Fibroblast of villous mesenchyme (primary cell): ENCODE measurements at regions not wholly inside any gene's neighbourhood (a gene's known extent, or its start where the extent isn't known, plus 50 kb on each side); places are given as distances from the start of the nearest gene placed in this dataset.

Experiments used
- DNase-seq: peaks from one replicate; pipeline ENCODE4 v3.0.0-alpha.2; 2010; ENCODE audit warnings: low read depth
- H3K4me3 ChIP-seq: 2 replicates; pipeline ENCODE4 v1.5.1; 2011; ENCODE audit warnings: low read depth, mild to moderate bottlenecking, low read length
- CTCF ChIP-seq: IDR thresholded peaks from 2 replicates; pipeline ENCODE4 v1.5.1; 2012; ENCODE audit warnings: low read depth, mild to moderate bottlenecking, low read length; ENCODE audit not compliant: insufficient read depth

GRCh38 chr3:18279226-18279737 is 145.9 kb downstream of the SATB1 start:
- H3K4me3 ChIP-seq = no peak overlapping the region
- no peak for DNase-seq
- TF ChIP-seq CTCF = no peak

GRCh38 chr3:18264853-18265252 is 160.3 kb downstream of the SATB1 start:
- no peak overlapping the region for H3K4me3 ChIP-seq
- no peak for TF ChIP-seq CTCF
- DNase-seq = no peak

- TF ChIP-seq CTCF = no peak
- no peak for DNase-seq
- H3K4me3 ChIP-seq = no peak overlapping the region
These were observed 160.8 kb downstream of the SATB1 start for GRCh38 chr3:18264361-18264760.

- H3K4me3 ChIP-seq = no peak overlapping the region
- no peak for DNase-seq
- TF ChIP-seq CTCF = no peak
These were observed 166.6 kb downstream of the SATB1 start for GRCh38 chr3:18258492-18258891.

GRCh38 chr3:18252578-18252977 is 172.6 kb downstream of the SATB1 start:
- no peak overlapping the region for H3K4me3 ChIP-seq
- DNase-seq = no peak
- TF ChIP-seq CTCF = no peak

- no peak overlapping the region for H3K4me3 ChIP-seq
- DNase-seq = no peak
- no peak for TF ChIP-seq CTCF
These were observed 174.1 kb downstream of the SATB1 start for GRCh38 chr3:18250991-18251390.

- no peak for DNase-seq
- TF ChIP-seq CTCF = no peak
These were observed 176.0 kb downstream of the SATB1 start for GRCh38 chr3:18249126-18249525.

More at GRCh38 chr3:18249126-18249525, 176.0 kb downstream of the SATB1 start:
- H3K4me3 ChIP-seq = no peak overlapping the region
